ENCODE measurements at regions not wholly inside any gene's neighbourhood (a gene's known extent, or its start where the extent isn't known, plus 50 kb on each side); places are given as distances from the start of the nearest gene placed in this dataset.
A peak's percentile ranks its signal among the peaks of the same experiment; 100 is the strongest.
"Not testable (repeated sequence)": the region's sequence is repeated elsewhere in the genome, so short reads cannot be mapped to it uniquely, and the experiment has no call there.

- TF ChIP-seq CTCF (IDR thresholded peaks at IDR 0.05; ENCODE audit: borderline replicate concordance) = no peak
- Histone ChIP-seq H3K4me1 (no peaks in the 10 kb centered on the region), H3K9me3 (replicated peaks) (no peaks in the 10 kb centered on the region)
These were observed 107.9 kb downstream of the CCDC74A start for GRCh38 chr2:131635611-131636010.

DNA sequence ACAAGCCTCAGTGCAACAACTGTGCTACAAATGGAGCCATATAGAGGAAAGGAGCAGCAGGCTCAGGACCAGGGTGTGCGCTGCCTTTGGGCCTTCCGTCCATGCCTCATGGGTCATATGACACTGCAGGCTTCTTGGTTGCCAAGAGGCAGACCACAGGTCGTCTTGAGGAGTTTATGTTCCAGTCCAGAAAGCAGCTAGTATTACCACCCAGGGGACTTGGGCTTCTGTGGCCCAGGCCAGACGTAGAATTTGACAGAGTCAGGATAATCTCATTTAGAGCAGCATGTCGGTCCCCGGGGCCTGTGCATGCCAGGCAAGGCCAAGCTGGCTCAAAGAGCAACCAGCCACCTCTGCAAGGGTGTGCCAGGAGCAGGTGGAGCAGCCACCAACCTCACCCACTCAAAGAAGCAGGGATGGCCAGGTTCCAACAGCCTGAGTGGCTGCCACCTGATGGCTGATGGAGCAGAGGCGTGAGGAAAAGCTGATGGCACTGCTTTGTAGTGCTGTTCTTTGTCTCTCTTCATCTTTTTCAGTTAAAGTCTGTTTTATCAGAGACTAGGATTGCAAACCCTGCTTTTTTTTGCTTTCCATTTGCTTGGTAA is 109.1 kb downstream of the CCDC74A start:
- H3K27ac ChIP-seq (replicated peaks); H3K27me3 ChIP-seq (ENCODE audit: low read depth); H3K36me3 ChIP-seq; H3K4me1 ChIP-seq; H3K4me3 ChIP-seq; intact Hi-C loops (cut with micrococcal nuclease); DNase-seq; H3K9me3 ChIP-seq (replicated peaks): not testable (repeated sequence)

More at GRCh38 chr2:131635611-131636010, 107.9 kb downstream of the CCDC74A start:
- intact Hi-C loops (cut with micrococcal nuclease) = no loop called here
- Histone ChIP-seq H3K4me3 (no peak overlapping the region), H3K27me3 (ENCODE audit: low read depth) (no peaks in the 10 kb centered on the region), H3K27ac (replicated peaks) (no peak overlapping the region), H3K36me3 (no peaks in the 10 kb centered on the region)
- DNase-seq = no peak

GRCh38 chr2:131639001-131639620 is 111.4 kb downstream of the CCDC74A start:
- intact Hi-C loops (cut with micrococcal nuclease); H3K27me3 ChIP-seq (ENCODE audit: low read depth); DNase-seq; H3K27ac ChIP-seq (replicated peaks); H3K4me1 ChIP-seq; H3K4me3 ChIP-seq; H3K9me3 ChIP-seq (replicated peaks); H3K36me3 ChIP-seq: not testable (repeated sequence)

DNA sequence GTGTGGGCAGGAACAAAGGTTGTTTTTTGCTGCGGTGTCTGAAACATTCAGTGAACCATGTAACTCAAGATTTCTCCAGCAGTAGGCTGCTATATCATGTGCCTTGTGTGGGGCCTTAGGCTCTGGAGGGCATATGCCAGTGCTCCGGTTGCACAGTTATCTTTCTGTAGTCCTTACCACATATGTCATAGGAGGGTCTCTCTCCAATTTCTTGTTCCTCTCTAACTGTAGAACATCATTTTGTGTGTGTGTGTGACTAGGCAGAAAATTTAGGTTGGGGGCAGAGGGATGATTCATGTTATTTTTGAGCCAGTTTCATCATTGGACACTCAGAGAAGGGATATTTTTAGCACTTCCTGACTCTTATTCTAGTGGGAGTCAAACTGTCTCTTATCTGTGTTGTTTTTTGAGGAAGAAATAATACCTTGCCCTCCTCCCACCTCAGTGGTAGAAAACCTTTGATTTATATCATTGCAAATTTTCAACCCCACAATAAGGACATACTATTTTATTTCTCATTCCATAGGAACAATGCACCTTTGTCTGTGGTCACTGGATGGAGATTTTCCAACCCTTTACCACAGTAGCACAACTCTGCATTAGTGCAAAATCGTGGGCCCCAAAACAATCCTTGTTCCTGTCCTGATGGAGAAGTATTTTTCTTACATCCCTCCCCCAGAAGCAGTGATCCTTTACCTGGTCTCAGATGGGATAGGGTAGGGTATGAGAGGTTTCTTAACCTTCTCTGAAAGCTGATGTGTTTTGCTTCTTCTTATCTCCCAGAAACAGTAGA is 113.9 kb downstream of the CCDC74A start:
- no peak for TF ChIP-seq CTCF (IDR thresholded peaks at IDR 0.05; ENCODE audit: borderline replicate concordance)
- no peak for DNase-seq

DNA sequence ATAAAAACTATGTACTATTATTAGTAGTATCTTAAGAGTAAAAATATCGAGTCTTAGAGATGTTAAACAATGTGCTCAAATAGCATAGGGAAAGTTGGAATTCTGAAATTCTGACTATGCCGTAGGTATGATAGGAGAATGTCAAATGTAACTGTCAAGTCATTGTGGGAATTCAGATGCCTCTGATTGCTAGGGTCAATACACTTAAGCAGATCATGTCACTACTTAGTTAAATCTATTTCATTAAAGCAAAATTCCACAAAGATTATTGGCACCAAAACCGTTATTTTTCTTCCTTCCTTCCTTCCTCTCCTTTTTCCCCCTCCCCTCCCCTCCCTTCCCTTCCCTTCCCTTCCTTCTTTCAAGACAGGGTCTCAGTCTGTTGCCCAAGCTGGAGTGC is 115.5 kb downstream of the CCDC74A start:
- H3K27ac ChIP-seq (replicated peaks); intact Hi-C loops (cut with micrococcal nuclease); H3K9me3 ChIP-seq (replicated peaks); DNase-seq; H3K36me3 ChIP-seq; H3K4me3 ChIP-seq: not testable (repeated sequence)
- peaks cover 36% of the 10 kb centered on the region for H3K27me3 ChIP-seq (ENCODE audit: low read depth)
- H3K4me1 ChIP-seq = peaks cover 17% of the 10 kb centered on the region

More for the DNA sequence above, 113.9 kb downstream of the CCDC74A start:
- Histone ChIP-seq H3K27ac (replicated peaks) (peak overlapping the region; percentile 25), H3K36me3 (no peaks in the 10 kb centered on the region), H3K4me1 (peaks cover 11% of the 10 kb centered on the region), H3K9me3 (replicated peaks) (no peaks in the 10 kb centered on the region), H3K27me3 (ENCODE audit: low read depth) (peaks cover 24% of the 10 kb centered on the region), H3K4me3 (no peak overlapping the region)
- intact Hi-C loops (cut with micrococcal nuclease) = no loop called here

- intact Hi-C loops (cut with micrococcal nuclease) = no loop called here
These were observed 117.6 kb downstream of the CCDC74A start for GRCh38 chr2:131645177-131645765.

GRCh38 chr2:131646220-131646619 is 118.5 kb downstream of the CCDC74A start:
- intact Hi-C loops (cut with micrococcal nuclease); DNase-seq; H3K9me3 ChIP-seq (replicated peaks); H3K27ac ChIP-seq (replicated peaks); H3K36me3 ChIP-seq: not testable (repeated sequence)
- H3K4me3 ChIP-seq = peak overlapping the region; percentile 60
- peaks cover 42% of the 10 kb centered on the region for H3K27me3 ChIP-seq (ENCODE audit: low read depth)
- H3K4me1 ChIP-seq = peaks cover 15% of the 10 kb centered on the region

More at GRCh38 chr2:131645177-131645765, 117.6 kb downstream of the CCDC74A start:
- no peaks in the 10 kb centered on the region for H3K36me3 ChIP-seq
- DNase-seq = no peak
- H3K27ac ChIP-seq (replicated peaks) = no peak overlapping the region
- H3K4me3 ChIP-seq = no peak overlapping the region
- H3K4me1 ChIP-seq = peaks cover 17% of the 10 kb centered on the region
- no peak for TF ChIP-seq CTCF (IDR thresholded peaks at IDR 0.05; ENCODE audit: borderline replicate concordance)
- H3K27me3 ChIP-seq (ENCODE audit: low read depth) = peaks cover 42% of the 10 kb centered on the region
- no peaks in the 10 kb centered on the region for H3K9me3 ChIP-seq (replicated peaks)

All from left ventricle myocardium inferior (tissue), 1 donor.